ENCODE measurements at regions not wholly inside any gene's neighbourhood (a gene's known extent, or its start where the extent isn't known, plus 50 kb on each side); places are given as distances from the start of the nearest gene placed in this dataset.

DNA sequence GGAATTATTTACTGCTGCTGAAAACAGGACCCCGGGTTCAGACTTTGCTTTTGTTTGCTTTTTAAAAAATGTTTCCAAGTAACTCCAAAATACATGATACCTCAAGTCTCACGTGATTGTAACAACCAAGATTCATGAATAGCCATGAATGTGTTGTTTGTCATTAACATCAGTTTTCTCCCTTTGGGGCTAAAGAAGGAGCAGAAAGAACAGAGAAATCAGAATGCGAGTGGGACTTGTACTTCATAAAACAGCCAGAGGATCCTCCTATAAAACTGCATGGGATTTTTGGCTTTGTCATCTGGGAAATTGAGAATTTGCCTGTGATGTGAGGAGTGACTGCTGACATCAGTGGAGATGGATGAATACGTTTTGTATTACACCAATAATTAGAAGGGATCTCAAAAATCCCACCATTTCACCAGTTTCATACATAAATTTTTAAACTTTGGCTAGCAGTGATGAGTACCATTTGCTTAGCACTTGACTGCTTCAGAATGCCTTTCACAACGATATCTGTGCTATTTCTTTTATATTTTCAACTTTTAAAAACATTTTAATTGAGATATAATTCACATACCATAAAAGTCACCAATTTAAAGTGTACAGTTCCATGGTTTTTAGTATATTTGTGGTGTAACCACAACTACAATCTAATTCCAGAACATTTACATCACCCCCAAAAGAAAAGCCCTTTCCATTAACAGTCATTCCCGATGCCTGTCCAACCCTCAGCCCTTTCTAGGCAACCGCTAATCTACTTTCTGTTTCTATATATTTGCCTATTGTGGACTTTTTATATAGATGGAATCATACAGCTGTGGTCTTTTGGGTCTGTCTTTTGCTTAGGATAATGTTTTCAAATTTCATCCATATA, 126.9 kb upstream of the ANKRD55 start:
- intact Hi-C loops (cut with DNase I), result no loop called here
- Histone ChIP-seq H3K27me3 (no peaks in the 10 kb centered on the region), H3K4me1 (peaks cover 0 to 8% of the 10 kb centered on the region in 2 donors), H3K9me3 (no peaks in the 10 kb centered on the region), H3K27ac (peak overlapping the region in 1 of 2 donors; percentile 15), H3K4me3 (no peak overlapping the region), H3K36me3 (no peaks in the 10 kb centered on the region)
- ATAC-seq (no peak), DNase-seq (no peak)
- TF ChIP-seq, protein P1, sequence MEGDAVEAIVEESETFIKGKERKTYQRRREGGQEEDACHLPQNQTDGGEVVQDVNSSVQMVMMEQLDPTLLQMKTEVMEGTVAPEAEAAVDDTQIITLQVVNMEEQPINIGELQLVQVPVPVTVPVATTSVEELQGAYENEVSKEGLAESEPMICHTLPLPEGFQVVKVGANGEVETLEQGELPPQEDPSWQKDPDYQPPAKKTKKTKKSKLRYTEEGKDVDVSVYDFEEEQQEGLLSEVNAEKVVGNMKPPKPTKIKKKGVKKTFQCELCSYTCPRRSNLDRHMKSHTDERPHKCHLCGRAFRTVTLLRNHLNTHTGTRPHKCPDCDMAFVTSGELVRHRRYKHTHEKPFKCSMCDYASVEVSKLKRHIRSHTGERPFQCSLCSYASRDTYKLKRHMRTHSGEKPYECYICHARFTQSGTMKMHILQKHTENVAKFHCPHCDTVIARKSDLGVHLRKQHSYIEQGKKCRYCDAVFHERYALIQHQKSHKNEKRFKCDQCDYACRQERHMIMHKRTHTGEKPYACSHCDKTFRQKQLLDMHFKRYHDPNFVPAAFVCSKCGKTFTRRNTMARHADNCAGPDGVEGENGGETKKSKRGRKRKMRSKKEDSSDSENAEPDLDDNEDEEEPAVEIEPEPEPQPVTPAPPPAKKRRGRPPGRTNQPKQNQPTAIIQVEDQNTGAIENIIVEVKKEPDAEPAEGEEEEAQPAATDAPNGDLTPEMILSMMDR (IDR thresholded peaks at IDR 0.05), result no peak

GRCh38 chr5:56358703-56359681, 125.9 kb upstream of the ANKRD55 start:
- H3K27me3 ChIP-seq, result no peaks in the 10 kb centered on the region
- peaks cover 0 to 8% of the 10 kb centered on the region in 2 donors for H3K4me1 ChIP-seq
- intact Hi-C loops (cut with DNase I), result no loop called here
- H3K36me3 ChIP-seq, result no peaks in the 10 kb centered on the region
- TF ChIP-seq, protein P1 (IDR thresholded peaks at IDR 0.05), result no peak
- H3K9me3 ChIP-seq, result no peaks in the 10 kb centered on the region
- H3K27ac ChIP-seq, result peak overlapping the region in 1 of 2 donors; percentile 15
- ATAC-seq, result peak; percentile 83
- no peak overlapping the region for H3K4me3 ChIP-seq
- peak in 3 of 4 donors; percentile 33 to 56 (median 52) for DNase-seq

GRCh38 chr5:56358046-56358445, 124.9 kb upstream of the ANKRD55 start:
- intact Hi-C loops (cut with DNase I), result no loop called here
- no peaks in the 10 kb centered on the region for H3K9me3 ChIP-seq
- H3K4me3 ChIP-seq, result no peak overlapping the region
- H3K4me1 ChIP-seq, result peaks cover 0 to 8% of the 10 kb centered on the region in 2 donors
- H3K27me3 ChIP-seq, result no peaks in the 10 kb centered on the region
- H3K27ac ChIP-seq, result no peak overlapping the region
- ATAC-seq (no peak), DNase-seq (no peak)
- H3K36me3 ChIP-seq, result no peaks in the 10 kb centered on the region
- TF ChIP-seq, protein P1 (IDR thresholded peaks at IDR 0.05), result no peak

DNA sequence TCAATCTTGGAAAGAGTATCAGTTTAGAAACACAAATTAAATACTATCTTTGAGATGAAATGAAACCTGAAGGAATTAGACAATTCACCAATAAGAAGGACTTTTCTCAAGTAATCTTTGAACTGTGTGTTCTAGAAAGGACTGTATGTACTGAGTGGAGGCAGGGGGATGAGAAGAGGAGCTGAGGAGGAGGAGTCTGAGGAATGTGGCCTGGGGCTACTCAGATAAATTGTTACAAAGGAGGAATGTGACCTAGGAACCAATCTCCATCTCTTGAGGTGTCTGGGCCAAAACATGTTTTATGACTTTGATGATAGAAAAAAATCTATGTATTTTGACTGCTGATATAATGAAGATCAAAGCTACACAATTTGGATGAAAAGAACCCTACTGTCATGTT, 124.3 kb upstream of the ANKRD55 start:
- Histone ChIP-seq H3K36me3 (no peaks in the 10 kb centered on the region), H3K4me3 (no peak overlapping the region), H3K27ac (no peak overlapping the region), H3K9me3 (no peaks in the 10 kb centered on the region), H3K4me1 (peaks cover 0 to 8% of the 10 kb centered on the region in 2 donors), H3K27me3 (no peaks in the 10 kb centered on the region)
- intact Hi-C loops (cut with DNase I), result no loop called here
- no peak for ATAC-seq
- TF ChIP-seq, protein P1 (IDR thresholded peaks at IDR 0.05), result no peak
- DNase-seq, result no peak

GRCh38 chr5:56356836-56357160, 123.7 kb upstream of the ANKRD55 start:
- Histone ChIP-seq H3K36me3 (no peaks in the 10 kb centered on the region), H3K4me3 (no peak overlapping the region), H3K27ac (no peak overlapping the region), H3K4me1 (peaks cover 0 to 8% of the 10 kb centered on the region in 2 donors), H3K9me3 (no peaks in the 10 kb centered on the region), H3K27me3 (no peaks in the 10 kb centered on the region)
- no peak for DNase-seq
- TF ChIP-seq, protein P1 (IDR thresholded peaks at IDR 0.05), result no peak
- no peak for ATAC-seq
- intact Hi-C loops (cut with DNase I), result no loop called here

Data from left lung (tissue), 4 donors.